Ovary (tissue), 7 donors: ENCODE measurements at regions not wholly inside any gene's neighbourhood (a gene's known extent, or its start where the extent isn't known, plus 50 kb on each side); places are given as distances from the start of the nearest gene placed in this dataset. TPM values are rescaled to one million over a fixed set of nuclear protein-coding genes. Genes with fewer than 3 reads are reported as not detected.

Experiments
- DNase-seq, 5 donors: peaks; one replicate each; pipeline ENCODE4 v3.0.0-alpha.2; 2019 to 2020
- H3K27ac ChIP-seq, 2 donors: fragments of 200-600 bp; one replicate each; pipeline versions ENCODE4 v1.5.1 to v1.8.0; 2019 to 2022
- H3K27me3 ChIP-seq: fragments of 200-600 bp; one replicate; pipeline ENCODE4 v1.8.0; 2022
- H3K36me3 ChIP-seq: fragments of 200-600 bp; sonication (generic); one replicate; pipeline ENCODE4 v1.5.1; 2019
- H3K4me1 ChIP-seq: one replicate; pipeline ENCODE4 v1.8.1; 2013; ENCODE audit warnings: mild to moderate bottlenecking, moderate library complexity; ENCODE audit not compliant: insufficient read depth
- H3K4me3 ChIP-seq: fragments of 200-600 bp; sonication (generic); one replicate; pipeline ENCODE4 v1.5.1; 2017
- H3K9me3 ChIP-seq, 2 donors: fragments of 200-600 bp in 1 of 2; sonication (generic) in 1 of 2; one replicate each; pipeline versions ENCODE4 v1.5.1 to v1.8.1; 2013 to 2019; ENCODE audit warnings: mild to moderate bottlenecking in 1 of 2, moderate library complexity in 1 of 2
- CTCF ChIP-seq, 3 donors: fragments of 450-650 bp in 2 of 3; fragments of 200-600 bp in 1 of 3; IDR thresholded peaks; one replicate each; pipeline versions ENCODE4 v1.5.1 to v1.8.0; 2016 to 2022; ENCODE audit warnings: antibody characterized with exemption in 3 of 3, mild to moderate bottlenecking in 1 of 3
- EP300 ChIP-seq: sonication (generic); formaldehyde crosslinking; IDR thresholded peaks from one replicate; pipeline ENCODE4 v1.6.1; 2017; ENCODE audit warnings: antibody characterized with exemption
- POLR2A ChIP-seq: fragments of 450-650 bp; IDR thresholded peaks from one replicate; pipeline ENCODE4 v1.6.1; 2017; ENCODE audit warnings: antibody characterized with exemption, mild to moderate bottlenecking, moderate library complexity
- WGBS, 3 donors: extraction: QIAGEN DNeasy Blood & Tissue Kit in 1 of 3; methylation state at CpG; one replicate each; pipeline versions ENCODE4 v1.1.5 to v1.1.7; 2013 to 2017; 5-methylcytosine and 5-hydroxymethylcytosine counted together
- intact Hi-C, 4 donors: fragments of 100-400 bp; cut with DNase I; formaldehyde crosslinking; loops; one replicate each; pipeline versions ENCODE4 v1.11.0 to v1.15.1; 2022 to 2023
- small RNA-seq: library from RNA; depleted of rRNA; stranded (forward); fragments of <200 nt; gene quantifications from one replicate; pipeline ENCODE3, GENCODE V24; 2016
- donor health status: DM: no; HTN: no; CAD: no; lungs with moderate emphysema.
- donor health status: DM: no; HTN: no; CAD: no.
- donor health status: Bipolar disorder and iron deficiency.
- donor health status: DM: no; HTN: no; CAD: no.
- donor health status: DM: yes; HTN: yes; CAD: no.

- Histone ChIP-seq H3K4me3 (no peak overlapping the region), H3K9me3 (no peaks in the 10 kb centered on the region), H3K27ac (no peak overlapping the region), H3K4me1 (peaks cover 4% of the 10 kb centered on the region), H3K36me3 (no peaks in the 10 kb centered on the region), H3K27me3 (no peaks in the 10 kb centered on the region)
- intact Hi-C loops, result no loop called here
- TF ChIP-seq CTCF (IDR thresholded peaks at IDR 0.05) (no peak), EP300 (no peak), POLR2A (no peak)
- WGBS, 3 donors, result 10 to 26% (median 10%) methylated on average over 6 of the region's 6 CpGs
- DNase-seq, result no peak
Observed at GRCh38 chr7:79507131-79507530, 53.7 kb upstream of the MAGI2 start.

- DNase-seq, result no peak
- Histone ChIP-seq H3K27me3 (no peaks in the 10 kb centered on the region), H3K4me3 (no peak overlapping the region), H3K36me3 (no peaks in the 10 kb centered on the region), H3K4me1 (peaks cover 4% of the 10 kb centered on the region), H3K27ac (no peak overlapping the region), H3K9me3 (no peaks in the 10 kb centered on the region)
- intact Hi-C loops, result no loop called here
- no peak for TF ChIP-seq POLR2A
- no peak for TF ChIP-seq CTCF (IDR thresholded peaks at IDR 0.05)
- no peak for TF ChIP-seq EP300
- WGBS, 3 donors, result 2 to 20% (median 7%) methylated on average over 2 of the region's 2 CpGs
Observed at GRCh38 chr7:79506481-79506880, 53.0 kb upstream of the MAGI2 start.

- H3K27me3 ChIP-seq, result no peaks in the 10 kb centered on the region
- TF ChIP-seq POLR2A (no peak), CTCF (IDR thresholded peaks at IDR 0.05) (no peak)
- H3K4me3 ChIP-seq, result no peak overlapping the region
- intact Hi-C loops, result no loop called here
- 30 to 52% (median 33%) methylated on average over 9 of the region's 9 CpGs for WGBS, 3 donors
- H3K36me3 ChIP-seq, result no peaks in the 10 kb centered on the region
- H3K27ac ChIP-seq, result no peak overlapping the region
- no peaks in the 10 kb centered on the region for H3K9me3 ChIP-seq
- peaks cover 4% of the 10 kb centered on the region for H3K4me1 ChIP-seq
- DNase-seq, result peak; percentile 18 to 57 (median 29)
Observed at GRCh38 chr7:79504607-79505389, 51.3 kb upstream of the MAGI2 start.

Small RNA genes in the stretch of these regions (small RNA-seq; reads per million reads assigned to genes)
- gene RNA5SP234 (not detected), gene RNU6-849P (not detected)
